Fibroblast of skin of right biceps (primary cell): ENCODE measurements at regions not wholly inside any gene's neighbourhood (a gene's known extent, or its start where the extent isn't known, plus 50 kb on each side); places are given as distances from the start of the nearest gene placed in this dataset.

Source experiments
- DNase-seq: peaks from one replicate; pipeline ENCODE4 v3.0.0-alpha.2; 2013

GRCh38 chr7:113825832-113826231 is 93.0 kb downstream of the PPP1R3A start:
- DNase-seq: no peak

GRCh38 chr7:113824117-113824823 is 94.5 kb downstream of the PPP1R3A start:
- DNase-seq: no peak

- no peak for DNase-seq
Measured at GRCh38 chr7:113819474-113819873, 99.3 kb downstream of the PPP1R3A start.

- DNase-seq: no peak
Measured at GRCh38 chr7:113816639-113817038, 102.2 kb downstream of the PPP1R3A start.

GRCh38 chr7:113813471-113813870 is 105.3 kb downstream of the PPP1R3A start:
- DNase-seq: no peak

GRCh38 chr7:113812591-113813255 is 106.1 kb downstream of the PPP1R3A start:
- peak; percentile 46 for DNase-seq

- peak; percentile 40 for DNase-seq
Measured at GRCh38 chr7:113810080-113810744, 108.6 kb downstream of the PPP1R3A start.

GRCh38 chr7:113809581-113809980 is 109.2 kb downstream of the PPP1R3A start:
- DNase-seq: peak; percentile 44

- DNase-seq: peak; percentile 30
Measured at GRCh38 chr7:113806633-113807327, 112.0 kb downstream of the PPP1R3A start.

- DNase-seq: peak; percentile 39
Measured at GRCh38 chr7:113805976-113806375, 112.8 kb downstream of the PPP1R3A start.

- DNase-seq: no peak
Measured at GRCh38 chr7:113804475-113805095, 114.2 kb downstream of the PPP1R3A start.

- DNase-seq: no peak
Measured at GRCh38 chr7:113801751-113802150, 117.1 kb downstream of the PPP1R3A start.

GRCh38 chr7:113800826-113801225 is 118.0 kb downstream of the PPP1R3A start:
- DNase-seq: peak; percentile 55

- no peak for DNase-seq
Measured at GRCh38 chr7:113799896-113800295, 118.9 kb downstream of the PPP1R3A start.

- peak; percentile 25 for DNase-seq
Measured at GRCh38 chr7:113797420-113798010, 121.3 kb downstream of the PPP1R3A start.

GRCh38 chr7:113796557-113796956 is 122.3 kb downstream of the PPP1R3A start:
- DNase-seq: peak; percentile 93

- no peak for DNase-seq
Measured at GRCh38 chr7:113794573-113794972, 124.2 kb downstream of the PPP1R3A start.

GRCh38 chr7:113793171-113793570 is 125.6 kb downstream of the PPP1R3A start:
- no peak for DNase-seq

- no peak for DNase-seq
Measured at GRCh38 chr7:113790025-113790424, 128.8 kb downstream of the PPP1R3A start.

GRCh38 chr7:113787106-113787505 is 131.7 kb downstream of the PPP1R3A start:
- no peak for DNase-seq

- no peak for DNase-seq
Measured at GRCh38 chr7:113784956-113785355, 133.9 kb downstream of the PPP1R3A start.

GRCh38 chr7:113784316-113784715 is 134.5 kb downstream of the PPP1R3A start:
- DNase-seq: no peak
